Fibroblast of lung (primary cell): ENCODE measurements at regions not wholly inside any gene's neighbourhood (a gene's known extent, or its start where the extent isn't known, plus 50 kb on each side); places are given as distances from the start of the nearest gene placed in this dataset.

Experiments used
- DNase-seq, 2 donors: peaks; one replicate each; pipeline versions ENCODE4 v3.0.0 to v3.0.0-alpha.2; 2010; ENCODE audit warnings: low read depth in 2 of 2
- H2AFZ ChIP-seq: 2 replicates; pipeline ENCODE4 v1.5.1; 2012; ENCODE audit warnings: low read length, control low read depth, inconsistent platforms
- H3K27ac ChIP-seq: 2 replicates; pipeline ENCODE4 v1.5.1; 2011; ENCODE audit warnings: low read length, control low read depth; ENCODE audit not compliant: insufficient read depth
- H3K27me3 ChIP-seq: 2 replicates; pipeline ENCODE4 v1.5.1; 2011; ENCODE audit warnings: mild to moderate bottlenecking, low read length; ENCODE audit not compliant: control insufficient read depth, insufficient read depth
- H3K36me3 ChIP-seq: 2 replicates; pipeline ENCODE4 v1.5.1; 2011; ENCODE audit warnings: low read length; ENCODE audit not compliant: control insufficient read depth, insufficient read depth
- H3K4me1 ChIP-seq: 2 replicates; pipeline ENCODE4 v1.5.1; 2011; ENCODE audit warnings: low read length; ENCODE audit not compliant: control insufficient read depth, insufficient read depth; ENCODE audit errors: extremely low read depth
- H3K4me2 ChIP-seq: 2 replicates; pipeline ENCODE4 v1.5.1; 2011; ENCODE audit warnings: low read length, control low read depth; ENCODE audit not compliant: insufficient read depth; ENCODE audit errors: extremely low read depth
- H3K4me3 ChIP-seq, 4 experiments: fragments of 200-600 bp in 1 of 4; sonication (generic) in 1 of 4; replicated peaks in 1 of 4; 2 replicates each; pipeline ENCODE4 v1.5.1; 2011 to 2016; ENCODE audit warnings: low read length in 4 of 4, low read depth in 3 of 4, mild to moderate bottlenecking in 3 of 4, control low read depth in 2 of 4, inconsistent platforms in 1 of 4, mixed read lengths in 1 of 4; ENCODE audit not compliant: insufficient read depth in 1 of 4; ENCODE audit errors: control extremely low read depth in 1 of 4
- H3K79me2 ChIP-seq: 2 replicates; pipeline ENCODE4 v1.5.1; 2012; ENCODE audit warnings: mild to moderate bottlenecking, low read length, inconsistent platforms; ENCODE audit not compliant: control insufficient read depth, insufficient read depth
- H3K9ac ChIP-seq: 2 replicates; pipeline ENCODE4 v1.5.1; 2011; ENCODE audit warnings: mild to moderate bottlenecking, low read length, control low read depth; ENCODE audit not compliant: insufficient read depth
- H3K9me3 ChIP-seq: 2 replicates; pipeline ENCODE4 v1.5.1; 2012; ENCODE audit warnings: low read depth, low read length; ENCODE audit not compliant: control insufficient read depth, insufficient read depth
- H4K20me1 ChIP-seq: 2 replicates; pipeline ENCODE4 v1.5.1; 2011; ENCODE audit warnings: low read length; ENCODE audit not compliant: control insufficient read depth, insufficient read depth; ENCODE audit errors: extremely low read depth
- CTCF ChIP-seq, 2 donors: IDR thresholded peaks in 1 of 2; conservative IDR thresholded peaks in 1 of 2; 1 replicate in 1 of 2; 2 replicates in 1 of 2; pipeline ENCODE4 v1.5.1; 2011 to 2012; ENCODE audit warnings: low read length in 2 of 2, control low read depth in 1 of 2, inconsistent platforms in 1 of 2, low read depth in 1 of 2, mild to moderate bottlenecking in 1 of 2
- EZH2 ChIP-seq: IDR thresholded peaks from 2 replicates; pipeline ENCODE4 v1.5.1; 2012; ENCODE audit warnings: low read length, control low read depth, mild to moderate bottlenecking; ENCODE audit errors: missing control alignments

GRCh38 chr1:13956393-13956792 is 256.4 kb downstream of the PRDM2 start:
- no peak overlapping the region for H3K4me3 ChIP-seq
- no peak overlapping the region for H3K27ac ChIP-seq
- peak; percentile 2 to 78 for DNase-seq
- H2AFZ ChIP-seq = no peak overlapping the region
- H4K20me1 ChIP-seq = no peaks in the 10 kb centered on the region
- no peaks in the 10 kb centered on the region for H3K4me1 ChIP-seq
- H3K36me3 ChIP-seq = no peaks in the 10 kb centered on the region
- H3K9me3 ChIP-seq = no peaks in the 10 kb centered on the region
- TF ChIP-seq EZH2 = no peak
- TF ChIP-seq CTCF (conservative IDR thresholded peaks at IDR 0.05 in 1 of 2, IDR thresholded peaks at IDR 0.05 in 1 of 2; ENCODE audit: low read depth in 1 of 2, low read length in 2 of 2) = no peak
- H3K79me2 ChIP-seq = no peaks in the 10 kb centered on the region
- no peak overlapping the region for H3K4me2 ChIP-seq
- H3K27me3 ChIP-seq = no peaks in the 10 kb centered on the region
- no peak overlapping the region for H3K9ac ChIP-seq

DNA sequence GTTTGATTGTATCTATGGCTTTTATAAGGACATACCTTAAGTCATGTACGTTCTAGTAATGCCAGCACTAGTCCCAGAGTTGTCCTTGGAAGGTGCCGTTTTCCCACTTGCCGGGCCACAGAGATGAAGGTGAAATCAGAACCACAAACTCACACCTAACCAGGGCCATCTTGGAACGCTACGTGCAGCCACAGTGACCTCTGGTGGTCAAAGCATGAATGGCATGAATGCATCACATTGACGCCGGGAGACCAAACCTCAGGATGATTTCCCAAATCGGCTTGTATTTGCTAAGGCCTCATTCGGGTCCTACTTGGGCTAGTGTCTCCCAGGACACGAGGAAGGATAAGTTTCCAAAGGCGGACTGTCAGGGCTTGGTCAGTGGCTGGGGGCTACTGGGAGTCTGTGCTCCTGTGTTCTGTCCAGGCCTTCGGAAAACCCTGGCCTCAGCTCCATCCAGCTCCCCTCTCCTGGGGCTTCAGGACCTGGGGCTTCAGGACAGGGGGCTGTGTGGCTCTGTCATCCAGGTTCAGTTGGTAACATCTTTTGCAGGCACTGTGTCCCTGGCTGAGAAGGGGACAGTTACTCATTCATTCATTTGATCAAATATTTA is 260.5 kb downstream of the PRDM2 start:
- peak; percentile 20 to 60 for DNase-seq
- Histone ChIP-seq H3K79me2 (no peaks in the 10 kb centered on the region), H3K27ac (no peak overlapping the region), H3K27me3 (no peaks in the 10 kb centered on the region), H3K9me3 (no peaks in the 10 kb centered on the region), H3K4me3 (no peak overlapping the region), H3K36me3 (no peaks in the 10 kb centered on the region), H3K4me2 (no peak overlapping the region), H4K20me1 (no peaks in the 10 kb centered on the region), H2AFZ (no peak overlapping the region), H3K4me1 (no peaks in the 10 kb centered on the region), H3K9ac (no peak overlapping the region)
- TF ChIP-seq CTCF (conservative IDR thresholded peaks at IDR 0.05 in 1 of 2, IDR thresholded peaks at IDR 0.05 in 1 of 2; ENCODE audit: low read depth in 1 of 2, low read length in 2 of 2) = peak; percentile 99
- no peak for TF ChIP-seq EZH2

- no peaks in the 10 kb centered on the region for H3K9me3 ChIP-seq
- no peaks in the 10 kb centered on the region for H3K79me2 ChIP-seq
- no peak overlapping the region for H3K27ac ChIP-seq
- H3K4me2 ChIP-seq = no peak overlapping the region
- H3K36me3 ChIP-seq = no peaks in the 10 kb centered on the region
- no peaks in the 10 kb centered on the region for H3K4me1 ChIP-seq
- no peak overlapping the region for H2AFZ ChIP-seq
- no peak for TF ChIP-seq EZH2
- TF ChIP-seq CTCF (conservative IDR thresholded peaks at IDR 0.05 in 1 of 2, IDR thresholded peaks at IDR 0.05 in 1 of 2; ENCODE audit: low read depth in 1 of 2, low read length in 2 of 2) = no peak
- no peaks in the 10 kb centered on the region for H3K27me3 ChIP-seq
- no peak overlapping the region for H3K4me3 ChIP-seq
- H3K9ac ChIP-seq = no peak overlapping the region
- no peaks in the 10 kb centered on the region for H4K20me1 ChIP-seq
- no peak for DNase-seq
Observed at GRCh38 chr1:13964768-13965167, 264.8 kb downstream of the PRDM2 start.
